ENCODE measurements at regions not wholly inside any gene's neighbourhood (a gene's known extent, or its start where the extent isn't known, plus 50 kb on each side); places are given as distances from the start of the nearest gene placed in this dataset.

- TF ChIP-seq EP300 (IDR thresholded peaks at IDR 0.05; ENCODE audit: low read depth) (no peak), CTCF (IDR thresholded peaks at IDR 0.05) (no peak), POLR2A (IDR thresholded peaks at IDR 0.05) (no peak)
Measured at GRCh38 chr6:4384656-4385055, 249.3 kb upstream of the ECI2 start.

Measured in transverse colon (tissue), 3 donors.